PC-9 (cell line): ENCODE measurements at regions not wholly inside any gene's neighbourhood (a gene's known extent, or its start where the extent isn't known, plus 50 kb on each side); places are given as distances from the start of the nearest gene placed in this dataset.

Source experiments
- BruUV-seq: library from RNA; stranded (reverse); fragments of 400-500 nt; replicated peaks from 2 replicates; lab custom pipeline; 2021; lab: Mats Ljungman, UMichigan
- CTCF ChIA-PET: fragments of 300-600 bp; sonication (Branson Sonifier 250); formaldehyde crosslinking; loops from one replicate; lab custom pipeline; 2022; ENCODE audit warnings: antibody characterized with exemption; lab: Charles Lee
- POLR2A ChIA-PET: fragments of 300-600 bp; sonication (Branson Sonifier 250); formaldehyde crosslinking; loops from one replicate; lab custom pipeline; 2022; ENCODE audit warnings: antibody characterized with exemption; ENCODE audit not compliant: unreplicated experiment; lab: Charles Lee
- DNase-seq, 2 experiments: peaks; one replicate each; pipeline versions ENCODE4 v3.0.0 to v3.0.0-alpha.2; 2015 to 2022; ENCODE audit warnings: mixed read lengths in 1 of 2
- H2AFZ ChIP-seq: fragments of 200-600 bp; sonication (generic); 2 replicates; pipeline ENCODE4 v1.8.1; 2017; ENCODE audit warnings: antibody characterized with exemption
- H3F3A ChIP-seq: fragments of 200-600 bp; sonication (generic); 2 replicates; pipeline ENCODE4 v1.8.1; 2017; ENCODE audit warnings: antibody characterized with exemption, mild to moderate bottlenecking, low read depth; ENCODE audit not compliant: insufficient read depth
- H3K27ac ChIP-seq: fragments of 200-600 bp; sonication (generic); 2 replicates; pipeline ENCODE4 v1.6.1; 2016; ENCODE audit warnings: mixed run types
- H3K27me3 ChIP-seq: fragments of 200-600 bp; sonication (generic); 2 replicates; pipeline ENCODE4 v1.6.1; 2016; ENCODE audit warnings: low read depth, mixed run types; ENCODE audit not compliant: insufficient read depth
- H3K36me3 ChIP-seq: fragments of 200-600 bp; sonication (generic); 2 replicates; pipeline ENCODE4 v1.6.1; 2016; ENCODE audit warnings: low read depth, mixed run types
- H3K4me1 ChIP-seq: fragments of 200-600 bp; sonication (generic); replicated peaks from 2 replicates; pipeline ENCODE4 v1.6.1; 2016; ENCODE audit warnings: mixed run types; ENCODE audit not compliant: insufficient read depth
- H3K4me2 ChIP-seq: fragments of 200-600 bp; sonication (generic); 2 replicates; pipeline ENCODE4 v1.6.1; 2017; ENCODE audit warnings: mixed run types
- H3K4me3 ChIP-seq: fragments of 200-600 bp; sonication (generic); 2 replicates; pipeline ENCODE4 v1.6.1; 2016; ENCODE audit warnings: mixed run types
- H3K79me2 ChIP-seq: fragments of 200-600 bp; sonication (generic); 2 replicates; pipeline ENCODE4 v1.6.1; 2017; ENCODE audit warnings: low read depth, mixed run types
- H3K9me2 ChIP-seq: fragments of 200-600 bp; sonication (generic); 2 replicates; pipeline ENCODE4 v1.8.1; 2017; ENCODE audit warnings: mild to moderate bottlenecking; ENCODE audit not compliant: insufficient read depth
- H3K9me3 ChIP-seq: fragments of 200-600 bp; sonication (generic); 2 replicates; pipeline ENCODE4 v1.8.1; 2016; ENCODE audit warnings: low read depth; ENCODE audit not compliant: insufficient read depth
- H4K20me1 ChIP-seq: fragments of 200-600 bp; sonication (generic); 2 replicates; pipeline ENCODE4 v1.8.1; 2017; ENCODE audit not compliant: insufficient read depth
- CTCF ChIP-seq: fragments of 200-600 bp; sonication (generic); conservative IDR thresholded peaks from 2 replicates; pipeline ENCODE4 v1.6.1; 2017; ENCODE audit warnings: mixed run types, antibody characterized with exemption, mild to moderate bottlenecking, moderate library complexity
- EZH2 ChIP-seq: fragments of 200-600 bp; sonication (generic); IDR thresholded peaks from 2 replicates; pipeline ENCODE4 v1.8.0; 2017; ENCODE audit warnings: antibody characterized with exemption, low read depth
- intact Hi-C: fragments of 100-400 bp; cut with micrococcal nuclease; formaldehyde crosslinking; loops from one replicate; pipeline ENCODE4 v1.10.0; 2022; ENCODE audit not compliant: unreplicated experiment

GRCh38 chr4:85168234-85168834, 201.8 kb upstream of the WDFY3 start:
- H3K27me3 ChIP-seq = no peaks in the 10 kb centered on the region
- BruUV-seq = no TSS peak
- intact Hi-C loops = no loop called here
- H2AFZ ChIP-seq = no peak overlapping the region
- H3K27ac ChIP-seq = no peak overlapping the region
- H3K4me2 ChIP-seq = no peak overlapping the region
- no peaks in the 10 kb centered on the region for H4K20me1 ChIP-seq
- DNase-seq = no peak
- ChIA-PET CTCF (no interaction called here), POLR2A (no interaction called here)
- no peak overlapping the region for H3K4me3 ChIP-seq
- no peaks in the 10 kb centered on the region for H3K9me2 ChIP-seq
- no peaks in the 10 kb centered on the region for H3K9me3 ChIP-seq
- no peaks in the 10 kb centered on the region for H3K79me2 ChIP-seq
- TF ChIP-seq EZH2 (no peak), CTCF (no peak)
- H3K4me1 ChIP-seq = no peaks in the 10 kb centered on the region
- no peaks in the 10 kb centered on the region for H3F3A ChIP-seq
- no peaks in the 10 kb centered on the region for H3K36me3 ChIP-seq

GRCh38 chr4:85170241-85170640, 203.8 kb upstream of the WDFY3 start:
- CTCF ChIA-PET = no interaction called here
- H3K9me2 ChIP-seq = no peaks in the 10 kb centered on the region
- H3K4me1 ChIP-seq = no peaks in the 10 kb centered on the region
- no peak overlapping the region for H3K4me2 ChIP-seq
- H3K79me2 ChIP-seq = no peaks in the 10 kb centered on the region
- H3K27ac ChIP-seq = no peak overlapping the region
- no peak overlapping the region for H3K4me3 ChIP-seq
- no peaks in the 10 kb centered on the region for H3F3A ChIP-seq
- H4K20me1 ChIP-seq = no peaks in the 10 kb centered on the region
- BruUV-seq = no TSS peak
- no peaks in the 10 kb centered on the region for H3K27me3 ChIP-seq
- no peak overlapping the region for H2AFZ ChIP-seq
- POLR2A ChIA-PET = no interaction called here
- TF ChIP-seq CTCF (no peak), EZH2 (no peak)
- intact Hi-C loops = no loop called here
- no peaks in the 10 kb centered on the region for H3K36me3 ChIP-seq
- no peak for DNase-seq
- no peaks in the 10 kb centered on the region for H3K9me3 ChIP-seq

- no peaks in the 10 kb centered on the region for H3K79me2 ChIP-seq
- CTCF ChIA-PET = no interaction called here
- BruUV-seq = no TSS peak
These were observed 208.7 kb upstream of the WDFY3 start for GRCh38 chr4:85175190-85175589.

More at GRCh38 chr4:85175190-85175589, 208.7 kb upstream of the WDFY3 start:
- Histone ChIP-seq H3K4me3 (no peak overlapping the region), H3K27me3 (no peaks in the 10 kb centered on the region), H3K9me2 (no peaks in the 10 kb centered on the region), H3K36me3 (no peaks in the 10 kb centered on the region), H3K9me3 (no peaks in the 10 kb centered on the region), H3K4me2 (no peak overlapping the region), H3K4me1 (no peaks in the 10 kb centered on the region), H2AFZ (no peak overlapping the region), H4K20me1 (no peaks in the 10 kb centered on the region), H3F3A (no peaks in the 10 kb centered on the region), H3K27ac (no peak overlapping the region)
- DNase-seq = no peak
- TF ChIP-seq CTCF = no peak
- TF ChIP-seq EZH2 = no peak
- intact Hi-C loops = no loop called here
- POLR2A ChIA-PET = no interaction called here
